ENCODE measurements at regions not wholly inside any gene's neighbourhood (a gene's known extent, or its start where the extent isn't known, plus 50 kb on each side); places are given as distances from the start of the nearest gene placed in this dataset.

DNA sequence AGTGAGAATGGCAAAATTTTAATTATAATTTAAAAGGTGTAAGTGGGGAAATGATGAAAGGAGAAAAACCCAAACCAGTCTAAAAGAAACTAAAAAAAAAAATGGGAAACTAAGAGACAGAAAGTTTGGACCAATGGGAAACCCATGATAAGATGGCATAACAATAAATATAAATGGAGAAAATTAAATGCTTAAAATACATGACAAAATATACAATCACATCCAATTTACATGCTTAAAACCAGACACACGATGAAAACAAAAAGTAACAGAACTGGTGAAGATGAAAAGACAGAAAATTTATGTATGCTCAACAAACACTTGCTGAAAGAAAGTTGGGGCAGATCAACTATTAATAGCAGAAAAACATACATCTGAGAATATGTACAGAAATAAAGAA is 1471.1 kb downstream of the TBC1D22A start:
- no peak for DNase-seq (ENCODE audit: low read depth)

DNA sequence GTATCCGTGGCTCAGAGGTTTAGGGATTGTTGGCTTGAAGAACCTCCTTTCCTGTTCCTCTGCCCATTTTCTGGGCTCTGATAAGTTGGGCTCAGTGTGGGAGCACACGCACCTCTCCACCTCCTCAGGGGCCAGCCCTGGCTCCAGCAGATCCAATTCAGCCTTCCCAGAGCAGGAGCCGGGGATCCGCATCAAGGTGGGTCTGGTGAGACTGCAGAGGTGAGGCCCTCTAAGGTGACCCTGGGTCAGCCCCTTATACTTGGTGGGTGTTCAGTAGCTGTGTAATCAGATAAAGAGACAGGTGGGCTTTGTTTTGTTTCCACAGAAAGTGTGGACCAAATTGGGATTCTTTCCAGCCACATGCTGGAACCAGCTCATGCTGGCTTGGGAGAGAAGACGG is 1466.0 kb downstream of the TBC1D22A start:
- no peak for DNase-seq (ENCODE audit: low read depth)

DNA sequence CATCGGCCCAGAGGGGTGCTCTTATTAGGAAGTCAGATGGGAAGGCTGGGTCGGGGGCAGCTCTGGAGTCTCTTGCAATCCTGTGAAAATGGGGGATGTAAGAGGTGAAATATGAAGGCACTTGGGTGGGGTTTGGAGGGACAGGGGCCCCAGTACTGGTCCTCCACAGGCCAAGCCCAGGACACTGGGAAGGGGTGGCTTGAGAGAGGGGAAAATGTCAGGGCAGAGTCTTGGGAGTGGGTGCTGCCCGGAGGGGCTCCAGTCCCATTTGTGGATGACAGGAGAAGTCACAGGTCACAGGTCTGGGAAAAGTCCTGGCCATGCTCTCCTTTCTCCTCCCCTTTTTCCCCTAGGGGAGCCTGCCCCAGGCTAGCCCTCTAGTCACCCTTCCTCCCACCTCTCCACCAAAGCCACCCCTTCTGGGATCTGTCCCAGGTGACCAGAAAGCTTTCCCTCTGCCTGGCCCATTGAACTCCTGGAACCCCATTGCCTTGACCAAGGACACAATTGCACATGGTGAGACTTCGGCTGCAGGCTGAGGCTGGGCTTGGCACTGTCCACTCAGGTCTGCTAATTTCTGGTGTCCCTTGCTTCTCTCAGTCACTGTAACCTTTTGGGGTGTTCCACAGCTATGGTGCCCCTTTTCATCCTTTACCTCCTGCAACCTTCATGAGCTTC is 1465.0 kb downstream of the TBC1D22A start:
- no peak for DNase-seq (ENCODE audit: low read depth)

DNA sequence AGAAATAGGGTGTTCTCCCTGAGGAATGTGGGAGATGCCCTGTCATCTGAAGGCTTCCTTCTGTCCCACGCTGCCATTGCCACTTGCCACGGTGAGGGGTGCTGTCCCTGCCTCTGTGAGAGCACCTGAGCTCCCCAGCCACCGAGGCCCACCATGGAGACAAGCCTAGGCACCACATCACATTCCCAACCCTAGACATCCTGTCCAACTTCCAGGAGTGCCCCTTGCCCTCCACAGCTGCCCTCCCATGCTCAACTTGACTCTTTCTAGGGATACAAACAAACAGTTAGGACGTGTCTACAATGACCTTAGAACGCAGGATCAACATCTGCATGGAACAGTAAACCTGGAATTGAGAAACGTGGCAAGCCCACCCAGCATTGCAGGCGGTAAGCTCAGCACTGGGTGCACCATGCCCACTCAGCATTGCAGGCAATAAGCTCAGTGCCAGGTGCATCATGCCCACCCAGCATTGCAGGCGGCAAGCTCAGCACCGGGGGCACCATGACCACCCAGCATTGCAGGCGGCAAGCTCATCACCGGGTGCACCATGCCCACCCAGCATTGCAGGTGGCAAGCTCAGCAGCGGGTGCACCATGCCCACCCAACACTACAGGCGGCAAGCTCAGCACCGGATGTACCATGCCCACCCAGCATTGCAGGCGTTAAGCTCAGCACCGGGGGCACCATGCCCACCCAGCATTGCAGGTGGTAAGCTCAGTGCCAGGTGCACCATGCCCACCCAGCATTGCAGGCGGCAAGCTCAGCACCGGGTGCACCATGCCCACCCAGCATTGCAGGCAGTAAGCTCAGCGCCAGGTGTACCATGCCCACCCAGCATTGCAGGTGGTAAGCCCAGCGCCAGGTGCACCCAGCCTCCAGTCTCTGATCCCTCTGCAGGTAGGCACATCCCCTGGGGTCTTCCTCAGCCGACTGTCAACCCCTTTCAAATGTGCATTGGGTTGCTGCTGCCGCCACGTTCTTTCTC is 1463.9 kb downstream of the TBC1D22A start:
- no peak for DNase-seq (ENCODE audit: low read depth)

DNA sequence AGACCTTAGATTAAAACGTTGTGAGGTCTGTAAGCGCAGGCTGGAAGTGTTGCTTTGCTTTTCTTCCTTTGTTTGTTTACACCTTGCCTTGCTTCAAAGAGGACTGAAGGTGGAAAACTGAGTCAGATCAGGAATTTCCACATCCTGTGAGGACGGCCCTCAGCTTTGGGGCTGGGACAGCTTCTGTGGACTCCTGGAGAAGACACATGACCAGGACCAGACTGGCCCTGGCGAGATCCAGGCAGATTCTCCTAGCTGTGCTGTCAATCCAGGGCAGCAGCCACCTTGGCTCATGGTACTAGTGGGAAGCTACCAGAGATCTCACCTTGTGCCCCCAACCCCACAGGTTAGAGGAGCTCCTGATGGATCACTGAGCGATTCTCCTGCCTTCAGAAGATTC is 1461.9 kb downstream of the TBC1D22A start:
- no peak for DNase-seq (ENCODE audit: low read depth)

DNA sequence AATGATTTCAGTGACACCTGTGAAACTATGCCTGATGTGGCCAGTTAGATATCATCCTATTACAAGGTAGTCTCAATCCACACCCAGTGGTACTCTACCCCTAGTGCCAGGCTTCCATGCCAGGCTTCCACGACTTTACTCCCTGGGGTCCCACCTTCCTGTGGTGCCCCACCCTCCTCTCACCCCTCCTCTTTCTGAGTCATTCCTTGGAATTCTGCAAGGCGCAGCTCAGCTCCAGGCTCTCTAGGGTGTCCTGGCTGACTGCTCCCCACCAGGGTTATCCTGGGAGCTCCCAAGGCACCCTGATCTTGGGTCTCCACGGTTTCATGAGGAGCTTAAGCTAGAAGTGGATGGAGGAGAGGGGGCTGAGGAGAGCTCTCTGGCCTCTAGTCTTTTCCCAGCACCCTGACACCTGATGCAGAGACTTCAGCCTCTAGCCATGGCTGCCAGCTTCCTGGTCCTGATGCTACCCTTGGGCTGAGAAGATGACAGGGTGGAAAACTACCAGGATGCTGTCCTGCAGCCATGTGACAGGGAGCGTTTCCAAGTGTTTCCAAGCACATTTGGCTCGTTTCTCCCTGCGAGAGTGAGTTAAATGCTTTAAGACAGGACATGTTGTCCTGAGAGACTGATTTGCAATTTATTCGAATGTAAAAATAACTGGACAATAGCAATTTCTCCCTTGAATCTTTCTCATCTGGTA is 1461.2 kb downstream of the TBC1D22A start:
- DNase-seq (ENCODE audit: low read depth) = no peak

DNA sequence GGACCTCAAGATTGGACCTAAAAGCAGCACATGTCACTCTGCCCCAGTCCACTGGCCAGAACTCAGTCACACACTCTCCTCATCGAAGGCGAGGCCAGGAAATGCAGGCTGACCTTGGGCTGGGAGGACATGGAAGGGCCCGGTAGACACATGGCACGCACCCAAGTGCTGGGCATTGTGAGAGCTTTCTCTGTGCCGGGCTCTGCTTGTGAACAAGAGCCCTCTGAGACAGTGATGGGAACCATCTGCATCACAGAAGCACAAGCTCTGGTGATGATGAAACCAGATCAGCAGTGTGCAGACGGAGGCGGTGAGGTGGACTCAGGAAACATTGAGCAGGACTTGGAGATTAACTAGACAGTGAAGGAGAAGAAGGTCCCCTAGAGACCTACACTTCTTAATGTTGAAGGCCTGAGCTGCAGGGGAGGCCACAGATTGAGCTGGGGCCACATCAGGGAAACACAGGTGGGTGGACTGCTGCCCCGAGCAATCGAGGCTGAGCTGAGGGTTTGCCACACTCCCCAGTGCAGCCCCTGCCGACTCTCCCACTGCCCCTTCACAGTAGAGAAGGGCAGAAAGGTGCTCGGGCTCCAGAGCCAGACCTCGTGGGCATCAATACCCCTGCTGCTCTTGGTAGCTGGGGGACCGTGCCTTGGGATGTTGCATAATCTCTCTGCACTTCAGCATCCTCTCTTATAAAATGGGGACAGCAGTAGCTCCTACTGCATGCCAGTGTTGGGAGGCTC is 1460.5 kb downstream of the TBC1D22A start:
- no peak for DNase-seq (ENCODE audit: low read depth)

DNA sequence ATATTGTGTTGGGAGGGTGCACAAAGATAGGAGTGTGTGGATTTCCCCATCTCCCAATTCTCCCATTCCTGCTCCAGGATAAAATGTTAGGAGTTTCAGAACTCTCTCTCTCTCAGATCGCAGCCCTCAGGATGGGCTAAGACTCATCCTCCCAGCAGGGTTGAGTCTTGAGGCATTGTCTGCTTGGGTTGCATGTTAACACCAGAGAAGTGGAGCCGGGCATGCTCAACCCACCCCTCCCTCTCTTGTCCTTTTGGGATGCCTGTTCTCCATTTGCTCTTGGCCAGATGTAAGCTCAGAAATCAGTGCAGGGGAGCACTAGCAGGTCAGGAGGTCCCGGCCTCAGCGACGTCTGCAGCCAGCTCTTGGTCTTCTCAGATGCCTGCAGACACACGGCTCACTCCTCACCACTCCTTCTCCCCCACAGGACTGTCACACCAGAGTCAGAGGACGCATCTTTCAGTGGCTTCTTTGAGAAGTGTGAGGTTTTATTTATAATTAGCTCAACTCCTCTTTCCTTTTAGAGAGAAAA is 1456.5 kb downstream of the TBC1D22A start:
- no peak for DNase-seq (ENCODE audit: low read depth)

DNA sequence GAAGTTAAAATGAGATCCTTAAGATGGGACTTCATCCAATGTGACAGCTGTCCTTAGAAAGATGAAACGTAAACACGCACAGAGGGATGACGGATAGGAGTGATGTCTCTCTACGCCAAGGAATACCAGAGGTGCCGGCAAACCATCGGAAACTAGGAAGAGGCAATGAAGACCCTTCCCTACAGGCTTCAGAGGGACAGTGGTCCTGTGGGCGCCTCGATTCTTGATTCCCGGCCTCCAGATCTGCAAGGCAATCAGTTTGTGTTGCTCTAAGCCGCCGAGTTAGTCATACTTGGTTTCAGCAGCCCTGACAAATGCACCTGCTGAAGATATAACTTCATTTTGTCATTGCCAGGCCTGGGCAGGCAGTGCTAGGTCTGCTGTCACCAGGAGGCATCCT is 1455.1 kb downstream of the TBC1D22A start:
- DNase-seq (ENCODE audit: low read depth) = no peak

DNA sequence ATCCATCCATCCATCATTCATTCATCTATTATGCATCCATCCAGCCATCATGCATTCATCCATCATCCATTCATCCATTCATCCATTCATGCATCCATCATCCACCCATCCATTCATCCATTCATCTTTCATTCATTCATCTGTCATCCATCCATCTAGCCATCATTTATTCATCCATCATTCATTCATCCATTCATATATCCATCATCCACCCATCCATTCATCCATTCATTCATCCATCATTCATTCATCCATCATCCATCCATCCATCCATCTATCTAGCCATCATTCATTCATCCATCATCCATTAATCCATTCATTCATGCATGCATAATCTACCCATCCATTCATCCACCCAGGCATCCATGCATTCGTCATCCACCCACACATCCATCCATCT is 1450.3 kb downstream of the TBC1D22A start:
- DNase-seq (ENCODE audit: low read depth) = no peak

DNA sequence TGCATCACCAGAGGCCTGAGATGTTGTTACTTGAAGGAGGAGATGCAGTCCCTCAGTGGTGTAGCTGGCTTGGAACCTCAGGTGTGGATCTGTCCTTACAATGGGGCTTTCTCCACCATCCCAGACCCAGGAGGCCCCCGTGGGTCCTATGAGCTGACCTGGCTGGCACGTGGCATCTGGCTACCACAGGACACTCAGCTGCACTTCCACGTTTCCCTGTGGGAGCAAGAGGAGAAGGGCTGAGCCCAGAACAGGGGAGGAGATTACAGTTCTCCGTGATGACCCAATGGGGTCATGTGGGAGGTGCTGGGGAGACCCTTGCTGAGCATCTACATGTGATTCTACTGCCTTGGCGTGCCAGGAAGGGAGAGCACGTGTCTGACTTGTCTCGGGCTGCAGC is 1448.4 kb downstream of the TBC1D22A start:
- no peak for DNase-seq (ENCODE audit: low read depth)

DNA sequence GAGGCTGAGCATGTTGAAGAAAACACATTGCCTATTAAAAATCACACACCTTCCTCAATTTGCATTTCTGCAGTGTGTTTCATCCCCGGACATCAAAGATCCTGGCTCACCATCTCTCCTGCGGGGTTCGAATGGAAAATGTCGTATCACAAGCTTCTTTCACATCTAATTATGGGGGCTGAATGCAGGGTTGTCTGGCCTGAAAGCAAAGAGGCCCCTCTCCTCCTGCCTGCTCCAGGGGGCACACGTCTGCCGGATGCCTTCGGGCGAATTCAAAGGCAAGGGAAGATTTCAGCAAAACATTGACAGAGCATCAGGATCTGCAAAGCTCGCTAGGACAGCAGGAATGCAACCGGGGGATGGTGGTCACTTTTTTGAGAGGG is 1447.7 kb downstream of the TBC1D22A start:
- DNase-seq (ENCODE audit: low read depth) = no peak

DNA sequence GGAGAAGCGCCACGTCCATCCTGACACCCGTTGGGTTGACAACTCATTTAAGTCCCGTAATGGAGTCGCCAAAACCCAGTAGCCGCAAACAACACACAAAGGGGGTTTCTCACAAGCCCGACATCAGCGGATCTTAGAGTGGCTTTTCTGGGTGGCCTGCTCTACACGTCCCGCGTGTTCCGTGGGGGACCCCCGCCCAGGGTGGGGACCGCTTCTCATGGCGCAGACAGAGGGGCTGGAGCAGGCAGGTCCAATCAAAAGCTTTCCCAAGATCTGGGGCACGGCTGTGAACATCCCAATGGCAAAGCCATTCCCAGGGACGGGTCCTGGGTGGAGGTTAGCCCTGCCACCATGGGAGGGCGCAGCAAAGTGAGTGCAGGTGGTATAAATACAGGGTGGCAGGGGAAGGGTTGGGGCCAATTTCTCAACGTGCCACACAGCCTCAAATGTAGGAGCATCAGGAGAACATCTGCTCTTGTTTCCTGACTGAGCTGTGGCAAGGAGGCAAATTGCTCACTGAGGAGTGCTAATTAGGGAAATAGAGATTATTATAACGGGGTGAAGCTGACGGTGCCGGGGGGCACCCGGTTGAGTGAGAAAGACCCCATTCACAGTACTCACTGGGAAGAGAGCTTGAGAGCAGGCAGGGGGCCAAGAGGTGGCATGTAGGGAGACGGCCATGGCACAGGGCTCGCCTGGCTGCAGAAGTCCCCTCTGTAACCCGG is 1447.2 kb downstream of the TBC1D22A start:
- DNase-seq (ENCODE audit: low read depth) = no peak

DNA sequence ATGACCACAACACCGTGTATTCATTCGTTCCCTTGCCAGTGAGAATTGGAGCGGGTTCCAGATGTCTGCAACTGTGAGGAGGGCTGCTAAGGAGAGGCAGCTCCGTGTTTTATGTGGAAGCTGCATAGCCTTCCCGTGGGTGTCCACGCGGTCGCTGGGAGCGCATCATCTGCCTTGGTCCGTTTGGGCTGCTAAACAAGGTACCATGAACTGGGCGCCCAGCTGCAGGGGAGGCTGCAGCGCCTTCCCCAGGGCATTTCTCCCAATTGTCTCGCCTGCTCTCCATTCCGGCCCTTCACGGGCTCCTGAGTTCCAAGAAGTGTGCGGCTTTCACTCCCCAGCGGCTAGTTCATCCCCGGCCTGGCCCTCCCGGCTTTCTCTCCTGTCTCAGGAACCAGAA is 1446.4 kb downstream of the TBC1D22A start:
- DNase-seq (ENCODE audit: low read depth) = no peak

DNA sequence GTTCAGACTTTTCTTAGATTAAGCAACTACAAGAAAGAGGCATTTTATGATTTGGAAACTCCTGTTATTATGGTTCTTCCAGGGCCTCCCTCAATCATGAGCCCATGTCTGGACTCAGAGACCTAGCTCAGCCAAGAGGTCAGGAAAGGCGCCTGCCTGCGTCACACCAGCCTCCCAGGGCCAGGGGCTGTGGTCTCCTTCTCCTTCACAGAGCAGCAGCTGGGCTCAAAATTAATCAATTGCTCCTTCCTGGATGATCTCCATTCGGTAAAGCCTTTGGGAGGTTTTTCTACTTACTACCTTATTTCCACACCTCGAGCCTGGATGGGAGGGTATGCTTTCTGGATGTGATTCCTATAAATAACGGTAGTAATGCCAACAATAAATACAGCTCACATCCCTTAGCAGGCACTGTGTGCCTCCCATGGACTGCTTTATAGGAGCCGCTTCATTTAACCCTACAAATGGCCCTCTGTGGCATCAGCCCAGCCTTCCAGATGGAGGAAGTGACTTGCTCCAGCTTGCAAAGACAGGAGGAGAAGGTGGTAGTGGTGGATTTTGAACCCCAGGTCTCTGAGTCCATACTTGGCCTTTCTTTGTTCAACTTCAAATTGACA is 1445.6 kb downstream of the TBC1D22A start:
- no peak for DNase-seq (ENCODE audit: low read depth)

DNA sequence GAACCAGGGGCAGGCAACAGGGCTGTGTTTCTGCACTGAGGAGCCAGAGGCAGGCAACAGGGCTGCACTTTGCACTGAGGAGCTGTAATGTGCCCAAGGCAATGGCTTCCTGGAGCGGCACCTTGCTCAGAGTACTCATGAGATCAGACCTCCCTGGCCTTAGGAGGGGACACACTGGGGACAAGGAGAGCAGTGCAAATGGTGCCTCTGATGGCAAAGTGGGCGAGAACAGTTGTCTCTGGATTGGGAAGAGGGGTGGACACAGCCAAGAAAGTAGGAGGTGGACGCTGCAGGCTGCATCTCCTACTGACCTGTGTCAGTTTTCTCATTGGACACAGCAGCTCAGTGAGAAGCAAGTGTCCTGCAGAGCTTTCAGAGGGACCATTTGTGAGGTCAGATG is 1443.3 kb downstream of the TBC1D22A start:
- no peak for DNase-seq (ENCODE audit: low read depth)

DNA sequence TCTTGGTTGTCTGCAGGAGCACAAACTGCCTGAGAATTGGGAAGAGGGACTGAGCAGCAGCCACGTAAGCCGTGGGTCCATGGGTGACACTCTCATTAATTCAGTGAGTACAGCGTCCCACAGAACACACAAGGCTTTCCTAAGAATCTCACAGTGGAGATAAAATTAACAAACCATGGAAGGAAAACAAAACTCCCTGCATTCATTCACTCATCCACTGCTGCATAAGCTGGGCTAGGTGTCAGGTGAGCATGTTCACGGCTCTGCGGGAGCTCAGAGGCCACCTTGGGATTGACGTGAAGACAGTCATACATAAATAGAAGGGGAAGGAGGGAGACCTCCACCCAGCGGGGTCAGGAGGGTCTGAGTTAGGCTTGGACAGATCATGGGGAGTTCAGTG is 1442.7 kb downstream of the TBC1D22A start:
- no peak for DNase-seq (ENCODE audit: low read depth)

DNA sequence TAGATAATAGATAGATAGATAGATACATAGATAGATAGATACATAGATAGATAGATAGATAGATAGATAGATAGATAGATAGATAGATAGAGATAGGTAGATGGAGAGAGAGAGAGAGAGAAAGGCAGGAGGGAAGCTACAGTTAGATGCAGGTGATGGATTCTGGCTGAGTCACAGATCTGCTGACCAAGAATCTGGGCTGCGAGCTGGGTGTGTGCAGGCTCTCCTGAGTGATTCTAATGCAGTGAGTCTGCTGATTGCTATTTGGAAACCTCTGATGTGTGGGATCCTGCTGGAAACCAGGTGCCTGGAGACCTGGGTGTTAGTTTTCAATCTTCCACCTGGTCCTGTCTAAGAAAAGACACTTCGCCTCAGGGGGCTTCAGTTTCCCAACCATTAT is 1441.8 kb downstream of the TBC1D22A start:
- no peak for DNase-seq (ENCODE audit: low read depth)

DNA sequence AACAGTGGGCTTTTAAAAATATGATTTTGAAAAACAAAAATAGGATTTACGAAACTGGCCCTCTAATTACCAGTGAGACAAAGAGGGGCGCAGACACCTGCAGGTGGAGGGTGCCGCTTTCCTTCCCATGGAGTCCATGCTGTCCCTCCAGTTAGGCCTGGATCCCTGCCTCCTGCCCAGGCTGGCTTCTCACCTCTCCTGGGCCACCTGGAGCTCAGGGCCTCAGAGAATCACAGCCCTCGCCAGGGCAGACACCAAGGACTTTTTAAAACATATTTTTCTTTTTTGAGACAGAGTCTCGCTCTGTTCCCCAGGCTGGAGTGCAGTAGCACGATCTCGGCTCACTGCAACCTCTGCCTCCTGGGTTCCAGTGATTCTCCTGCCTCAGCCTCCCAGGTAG is 1437.2 kb downstream of the TBC1D22A start:
- DNase-seq (ENCODE audit: low read depth) = no peak

Measured in GM04503 (cell line).